Stomach smooth muscle (tissue), 2 donors: ENCODE measurements at regions not wholly inside any gene's neighbourhood (a gene's known extent, or its start where the extent isn't known, plus 50 kb on each side); places are given as distances from the start of the nearest gene placed in this dataset.
"Not testable (repeated sequence)": the region's sequence is repeated elsewhere in the genome, so short reads cannot be mapped to it uniquely, and the experiment has no call there.

Source experiments
- H3K27ac ChIP-seq: one replicate; pipeline ENCODE4 v1.7.0; 2013; ENCODE audit warnings: mild to moderate bottlenecking, low read length, inconsistent platforms
- H3K27me3 ChIP-seq, 2 donors: one replicate each; pipeline ENCODE4 v1.7.0; 2013; ENCODE audit warnings: low read length in 2 of 2; ENCODE audit not compliant: insufficient read depth in 2 of 2, control insufficient read depth in 1 of 2
- H3K36me3 ChIP-seq, 2 donors: one replicate each; pipeline ENCODE4 v1.7.0; 2013; ENCODE audit warnings: low read length in 2 of 2; ENCODE audit not compliant: control insufficient read depth in 2 of 2, insufficient read depth in 2 of 2
- H3K4me1 ChIP-seq: one replicate; pipeline ENCODE4 v1.7.0; 2013; ENCODE audit warnings: low read length; ENCODE audit not compliant: control insufficient read depth, insufficient read depth
- H3K4me3 ChIP-seq, 2 donors: one replicate each; pipeline ENCODE4 v1.7.0; 2013; ENCODE audit warnings: low read length in 2 of 2
- H3K9ac ChIP-seq, 2 donors: one replicate each; pipeline ENCODE4 v1.7.0; 2013; ENCODE audit warnings: low read length in 2 of 2, mild to moderate bottlenecking in 1 of 2
- H3K9me3 ChIP-seq, 2 donors: one replicate each; pipeline ENCODE4 v1.7.0; 2013; ENCODE audit warnings: low read length in 2 of 2; ENCODE audit not compliant: control insufficient read depth in 2 of 2
- donor health status: healthy.
- donor health status: Pancreatic carcinoma.

GRCh38 chr1:121443001-121443540 is 258.3 kb downstream of the SRGAP2C start:
- Histone ChIP-seq H3K9ac (no peak overlapping the region), H3K4me1 (no peaks in the 10 kb centered on the region), H3K27ac (no peak overlapping the region), H3K36me3 (no peaks in the 10 kb centered on the region), H3K27me3 (no peaks in the 10 kb centered on the region), H3K4me3 (no peak overlapping the region), H3K9me3 (no peaks in the 10 kb centered on the region)

- Histone ChIP-seq H3K4me1 (no peaks in the 10 kb centered on the region), H3K4me3 (no peak overlapping the region), H3K9me3 (no peaks in the 10 kb centered on the region), H3K27me3 (no peaks in the 10 kb centered on the region), H3K36me3 (no peaks in the 10 kb centered on the region), H3K9ac (no peak overlapping the region), H3K27ac (no peak overlapping the region)
These were observed 259.3 kb downstream of the SRGAP2C start for GRCh38 chr1:121444096-121444495.

- Histone ChIP-seq H3K4me3 (no peak overlapping the region), H3K9me3 (no peaks in the 10 kb centered on the region), H3K9ac (no peak overlapping the region), H3K4me1 (no peaks in the 10 kb centered on the region), H3K27ac (no peak overlapping the region), H3K36me3 (no peaks in the 10 kb centered on the region), H3K27me3 (no peaks in the 10 kb centered on the region)
These were observed 260.9 kb downstream of the SRGAP2C start for GRCh38 chr1:121445679-121446078.

DNA sequence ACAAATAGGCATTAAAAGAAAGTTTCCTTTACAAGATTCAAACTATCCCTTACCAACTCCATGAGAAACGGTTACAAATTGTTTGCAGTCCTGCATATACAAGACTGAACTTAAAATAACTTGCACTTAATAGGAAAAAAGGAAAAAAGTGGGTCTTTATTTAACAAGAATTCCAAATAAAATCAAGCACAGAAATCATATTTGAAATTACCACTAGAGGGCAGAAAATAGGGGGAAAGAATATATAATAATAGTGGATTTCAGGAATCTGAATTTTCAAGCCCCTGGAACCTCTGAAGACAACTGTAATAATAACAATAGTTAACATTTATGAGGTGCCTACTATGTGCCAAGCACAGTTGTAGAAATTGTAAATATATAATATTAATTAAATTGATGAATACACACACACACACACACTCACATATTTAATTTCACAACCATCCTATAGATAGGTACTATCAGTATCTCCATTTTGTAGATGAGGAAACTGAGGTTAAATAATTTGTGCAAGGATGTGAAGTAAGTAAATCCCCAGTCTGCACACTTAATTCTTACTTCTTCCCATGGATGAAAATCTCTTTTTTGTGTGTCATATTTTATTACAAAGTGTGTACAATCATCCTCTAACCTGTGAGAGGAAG is 262.6 kb downstream of the SRGAP2C start:
- H3K9ac ChIP-seq, H3K4me3 ChIP-seq, H3K9me3 ChIP-seq, H3K4me1 ChIP-seq, H3K27me3 ChIP-seq, H3K36me3 ChIP-seq, H3K27ac ChIP-seq: not testable (repeated sequence)

- not testable (repeated sequence) for H3K27ac ChIP-seq, H3K4me1 ChIP-seq, H3K9ac ChIP-seq, H3K27me3 ChIP-seq, H3K36me3 ChIP-seq, H3K9me3 ChIP-seq, H3K4me3 ChIP-seq
These were observed 263.3 kb downstream of the SRGAP2C start for GRCh38 chr1:121448064-121448463.

DNA sequence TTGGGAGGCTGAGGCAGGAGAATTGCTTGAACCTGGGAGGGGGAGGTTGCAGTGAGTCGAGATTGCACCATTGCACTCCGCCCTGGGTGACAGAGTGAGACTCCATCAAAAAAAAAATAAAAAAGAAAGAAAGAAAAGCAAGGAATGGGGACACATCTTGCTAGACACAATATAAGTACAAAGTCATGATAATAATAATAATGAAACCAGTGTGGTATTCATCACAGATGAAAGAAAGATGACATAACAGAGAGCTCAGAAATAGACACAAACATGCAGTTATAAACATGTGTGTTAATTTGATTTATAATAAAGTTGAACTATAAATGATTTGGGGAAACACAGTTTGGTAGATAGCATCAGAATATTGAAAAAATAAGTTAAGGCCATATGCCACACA is 264.1 kb downstream of the SRGAP2C start:
- H3K9ac ChIP-seq = no peak overlapping the region
- H3K9me3 ChIP-seq = no peaks in the 10 kb centered on the region
- H3K4me1 ChIP-seq = no peaks in the 10 kb centered on the region
- no peaks in the 10 kb centered on the region for H3K36me3 ChIP-seq
- no peak overlapping the region for H3K27ac ChIP-seq
- no peak overlapping the region for H3K4me3 ChIP-seq
- H3K27me3 ChIP-seq = no peaks in the 10 kb centered on the region

DNA sequence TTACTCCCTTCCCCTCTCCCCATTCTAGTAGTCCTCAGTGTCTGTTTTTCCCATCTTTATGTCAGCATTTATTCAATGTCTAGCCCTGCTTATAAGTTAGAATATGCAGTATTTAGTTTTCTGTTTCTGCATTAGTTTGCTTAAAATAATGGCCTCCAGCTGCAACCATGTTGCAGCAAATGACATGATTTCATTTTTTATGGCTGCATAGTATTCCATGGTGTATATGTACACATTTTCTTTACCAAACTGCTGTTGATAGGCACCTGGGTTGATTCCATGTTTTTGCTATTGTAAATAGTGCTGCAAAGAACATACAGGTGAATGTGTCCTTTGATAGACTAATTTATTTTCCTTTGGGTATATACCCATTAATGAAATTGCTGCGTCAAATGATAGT is 267.7 kb downstream of the SRGAP2C start:
- no peaks in the 10 kb centered on the region for H3K36me3 ChIP-seq
- no peaks in the 10 kb centered on the region for H3K27me3 ChIP-seq
- no peak overlapping the region for H3K27ac ChIP-seq
- H3K9me3 ChIP-seq = no peaks in the 10 kb centered on the region
- no peaks in the 10 kb centered on the region for H3K4me1 ChIP-seq
- no peak overlapping the region for H3K9ac ChIP-seq
- H3K4me3 ChIP-seq = no peak overlapping the region

DNA sequence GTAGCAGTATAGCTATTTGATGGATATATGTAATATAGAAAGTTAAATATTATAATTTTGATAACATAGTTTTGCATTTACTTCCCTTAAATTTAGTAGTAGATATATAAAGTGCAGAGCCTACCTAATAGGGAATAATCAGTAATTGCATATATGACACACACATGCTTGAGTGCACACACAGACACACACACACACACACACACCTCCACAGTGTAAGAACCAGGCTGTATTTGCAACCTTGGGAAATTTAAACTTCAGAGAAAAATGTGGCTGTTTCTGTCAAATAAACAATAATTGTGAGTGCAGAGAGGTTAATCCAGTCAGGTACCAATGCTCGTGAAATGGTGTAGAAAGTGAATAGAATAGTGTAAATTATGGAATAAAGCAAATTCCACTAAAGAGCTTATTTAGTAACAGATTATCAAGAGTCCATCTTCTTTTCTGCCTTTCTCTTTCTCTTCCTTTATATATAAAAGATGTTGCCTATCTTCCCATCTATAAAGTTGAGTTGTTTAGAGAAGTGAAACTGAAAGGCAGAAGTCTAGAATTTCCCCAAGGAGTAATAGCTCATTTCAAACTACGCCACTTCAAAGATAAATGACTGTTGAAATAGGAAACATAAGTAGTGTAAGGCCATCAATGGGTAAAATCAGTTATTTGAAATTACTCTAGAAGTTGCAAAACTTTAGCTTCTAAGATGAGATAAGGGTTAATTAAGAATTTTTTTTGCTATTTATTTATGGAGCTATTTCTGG is 273.7 kb downstream of the SRGAP2C start:
- H3K27ac ChIP-seq = no peak overlapping the region
- no peak overlapping the region for H3K9ac ChIP-seq
- H3K27me3 ChIP-seq = no peaks in the 10 kb centered on the region
- H3K9me3 ChIP-seq = no peaks in the 10 kb centered on the region
- no peaks in the 10 kb centered on the region for H3K36me3 ChIP-seq
- no peaks in the 10 kb centered on the region for H3K4me1 ChIP-seq
- H3K4me3 ChIP-seq = no peak overlapping the region

DNA sequence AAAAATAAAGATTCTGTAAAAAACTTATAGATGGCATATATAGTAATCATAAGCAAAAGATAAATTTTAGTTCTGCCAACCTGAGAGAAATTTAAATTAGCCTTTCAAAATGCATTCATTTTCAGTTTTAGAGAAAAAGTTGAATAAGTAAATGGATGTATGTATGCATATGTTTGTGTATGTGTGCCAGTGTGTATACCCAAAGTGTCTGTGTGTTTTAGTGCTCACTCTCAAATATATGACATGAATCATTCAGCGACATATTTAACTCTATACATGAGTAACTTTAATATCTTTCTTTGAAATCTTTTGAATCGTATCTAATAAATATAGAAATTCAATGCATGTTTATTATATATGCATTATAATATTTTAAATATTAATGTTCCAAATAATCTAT is 274.5 kb downstream of the SRGAP2C start:
- Histone ChIP-seq H3K27me3 (no peaks in the 10 kb centered on the region), H3K4me3 (no peak overlapping the region), H3K4me1 (no peaks in the 10 kb centered on the region), H3K9me3 (no peaks in the 10 kb centered on the region), H3K36me3 (no peaks in the 10 kb centered on the region), H3K9ac (no peak overlapping the region), H3K27ac (no peak overlapping the region)

DNA sequence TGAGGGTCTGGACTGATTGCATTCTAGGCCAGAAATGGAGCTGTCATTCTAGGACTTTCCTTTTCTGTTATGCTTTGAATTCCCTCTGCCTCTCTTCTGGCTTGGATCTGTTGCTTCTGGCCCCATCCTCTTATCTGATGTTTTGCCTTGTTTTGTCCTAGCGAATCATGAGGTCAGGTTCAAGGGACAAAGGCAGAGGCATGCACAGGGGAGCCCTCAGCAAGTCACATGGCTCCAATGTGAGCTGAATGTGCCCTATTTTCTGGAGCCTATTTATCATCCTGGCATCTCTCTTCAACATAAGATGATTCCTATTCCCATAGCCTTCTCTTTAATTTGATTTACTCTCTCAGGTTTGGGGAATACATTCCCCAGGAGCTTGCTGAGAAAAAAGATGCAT is 284.6 kb downstream of the SRGAP2C start:
- H3K9ac ChIP-seq, H3K27me3 ChIP-seq, H3K9me3 ChIP-seq, H3K36me3 ChIP-seq, H3K4me3 ChIP-seq, H3K4me1 ChIP-seq, H3K27ac ChIP-seq: not testable (repeated sequence)

- not testable (repeated sequence) for H3K4me3 ChIP-seq, H3K27ac ChIP-seq, H3K4me1 ChIP-seq, H3K9ac ChIP-seq, H3K9me3 ChIP-seq, H3K36me3 ChIP-seq, H3K27me3 ChIP-seq
These were observed 285.6 kb downstream of the SRGAP2C start for GRCh38 chr1:121470401-121470800.
